ENCODE measurements at regions not wholly inside any gene's neighbourhood (a gene's known extent, or its start where the extent isn't known, plus 50 kb on each side); places are given as distances from the start of the nearest gene placed in this dataset.

- Histone ChIP-seq H3K79me1 (ENCODE audit: low read depth, low read length) (no peaks in the 10 kb centered on the region), H4K8ac (ENCODE audit: extremely low read depth, insufficient read depth, low read length) (no peak overlapping the region), H3K18ac (ENCODE audit: extremely low read depth, low read length) (no peak overlapping the region), H3K14ac (ENCODE audit: insufficient read length) (no peak overlapping the region), H3K79me2 (ENCODE audit: control insufficient read depth in 1 of 2, insufficient read depth in 2 of 2, low read length in 2 of 2) (no peaks in the 10 kb centered on the region), H3K4me2 (ENCODE audit: insufficient read depth in 1 of 2, low read depth in 2 of 2, low read length in 2 of 2) (no peak overlapping the region), H2AK5ac (ENCODE audit: low read depth, low read length) (no peak overlapping the region), H3K4me1 (replicated peaks in 1 of 4; ENCODE audit: control insufficient read depth in 3 of 4, insufficient read depth in 4 of 4, low read length in 3 of 4) (peaks cover 0 to 6% (median 0%) of the 10 kb centered on the region in 4 experiments; a peak in 2 of 7 replicates), H3K23ac (ENCODE audit: insufficient read length) (no peak overlapping the region), H4K5ac (ENCODE audit: insufficient read length, low read depth, low read length) (no peak overlapping the region), H2BK5ac (ENCODE audit: low read depth, low read length) (no peak overlapping the region), H2AFZ (ENCODE audit: low read length) (no peak overlapping the region), H3K9me3 (ENCODE audit: insufficient read depth in 2 of 2, low read depth in 1 of 2, low read length in 1 of 2) (no peaks in the 10 kb centered on the region), H3K23me2 (ENCODE audit: low read depth, low read length) (no peaks in the 10 kb centered on the region), H4K20me1 (replicated peaks in 1 of 2; ENCODE audit: control insufficient read depth in 1 of 2, insufficient read depth in 2 of 2, low read length in 2 of 2) (no peaks in the 10 kb centered on the region), H2BK12ac (ENCODE audit: low read depth, low read length) (no peak overlapping the region), H2BK120ac (replicated peaks; ENCODE audit: low read depth, low read length) (no peak overlapping the region), H3K27ac (ENCODE audit: low read depth, low read length) (no peak overlapping the region), H4K91ac (replicated peaks; ENCODE audit: insufficient read length, low read length) (no peak overlapping the region), H3K56ac (replicated peaks; ENCODE audit: insufficient read length, low read depth, low read length) (no peak overlapping the region), H3K27me3 (replicated peaks in 1 of 4; ENCODE audit: control insufficient read depth in 3 of 4, extremely low read depth in 1 of 4, insufficient read depth in 3 of 4, low read length in 3 of 4) (no peaks in the 10 kb centered on the region), H3K36me3 (ENCODE audit: control insufficient read depth in 2 of 4, insufficient read depth in 4 of 4, low read length in 3 of 4) (no peaks in the 10 kb centered on the region), H3K9ac (replicated peaks in 1 of 4; ENCODE audit: extremely low read depth in 1 of 4, low read depth in 3 of 4, low read length in 3 of 4) (no peak overlapping the region), H3K4me3 (ENCODE audit: extremely low read depth in 1 of 4, insufficient read depth in 2 of 4, low read depth in 3 of 4, low read length in 4 of 4) (no peak overlapping the region), H3K4ac (replicated peaks; ENCODE audit: insufficient read length, low read depth, low read length) (no peak overlapping the region), H2BK15ac (ENCODE audit: low read length) (no peak overlapping the region), H2BK20ac (ENCODE audit: low read length) (no peak overlapping the region)
- TF ChIP-seq CREB1 (IDR thresholded peaks at IDR 0.05): no peak
- no peak for TF ChIP-seq CTBP2 (IDR thresholded peaks at IDR 0.05; ENCODE audit: borderline replicate concordance, insufficient read depth, insufficient read length, low read length)
- TF ChIP-seq JUN (IDR thresholded peaks at IDR 0.05; ENCODE audit: low read depth, low read length): no peak
- TF ChIP-seq CBX5 (IDR thresholded peaks at IDR 0.05; ENCODE audit: low read depth, low read length): no peak
- no peak for TF ChIP-seq SP2 (IDR thresholded peaks at IDR 0.05; ENCODE audit: low read length)
- no peak for TF ChIP-seq RNF2 (IDR thresholded peaks at IDR 0.05; ENCODE audit: borderline replicate concordance, low read depth, low read length, missing control alignments, poor library complexity, severe bottlenecking)
- TF ChIP-seq MAX (IDR thresholded peaks at IDR 0.05): no peak
- no peak for TF ChIP-seq POU5F1 (IDR thresholded peaks at IDR 0.05; ENCODE audit: low read depth, low read length)
- TF ChIP-seq POLR2A (IDR thresholded peaks at IDR 0.05; ENCODE audit: control extremely low read depth in 1 of 2, low read depth in 2 of 2, low read length in 2 of 2): no peak
- no peak for TF ChIP-seq JUND (IDR thresholded peaks at IDR 0.05; ENCODE audit: low read length)
- TF ChIP-seq NANOG (IDR thresholded peaks at IDR 0.05; ENCODE audit: insufficient read depth, low read depth, low read length, poor library complexity, severe bottlenecking): no peak
- no peak for TF ChIP-seq YY1 (IDR thresholded peaks at IDR 0.05; ENCODE audit: low read depth, low read length)
- no peak for TF ChIP-seq BRCA1 (IDR thresholded peaks at IDR 0.05; ENCODE audit: low read depth, low read length)
- no peak for TF ChIP-seq KDM4A (IDR thresholded peaks at IDR 0.05; ENCODE audit: low read depth, low read length, severe bottlenecking)
- no peak for TF ChIP-seq TBP (IDR thresholded peaks at IDR 0.05; ENCODE audit: low read depth, low read length)
- no peak for TF ChIP-seq PHF8 (conservative IDR thresholded peaks at IDR 0.05; ENCODE audit: low read depth, low read length)
- DNase-seq (ENCODE audit: low read depth in 1 of 2, low spot score in 2 of 2): no peak
- WGBS, 2 experiments (ENCODE audit: extremely low coverage in 1 of 2, insufficient coverage in 1 of 2, insufficient read length in 1 of 2, insufficient replicate concordance in 2 of 2, low coverage in 1 of 2, low lambda C conversion rate in 2 of 2, missing lambda C conversion rate in 1 of 2): 83% methylated on average over 2 of the region's 2 CpGs; no CpG with 5 or more reads in 1 of the 2 experiments
- POLR2A ChIA-PET (ENCODE audit: partially characterized antibody): no interaction called here
- no peak for FAIRE-seq
- CTCF ChIA-PET (ENCODE audit: partially characterized antibody): interaction anchor here (0.7 to 4.2 kb wide), 4 partner anchors 11 to 213 kb away, joined by 3 to 18 read pairs (median 4); no protein-coding TSS in a partner anchor
These were observed 112.1 kb upstream of the MB21D2 start for GRCh38 chr3:193029800-193030199.
